ENCODE measurements at regions not wholly inside any gene's neighbourhood (a gene's known extent, or its start where the extent isn't known, plus 50 kb on each side); places are given as distances from the start of the nearest gene placed in this dataset.

- TF ChIP-seq CTCF (conservative IDR thresholded peaks at IDR 0.05; ENCODE audit: low read depth, low read length) (no peak), EZH2 (IDR thresholded peaks at IDR 0.05; ENCODE audit: borderline replicate concordance, low read depth, low read length, poor library complexity, severe bottlenecking) (no peak)
Observed at GRCh38 chr2:7649461-7650228, 732.4 kb downstream of the RNF144A start.
